HL-60 (cell line): ENCODE measurements at regions not wholly inside any gene's neighbourhood (a gene's known extent, or its start where the extent isn't known, plus 50 kb on each side); places are given as distances from the start of the nearest gene placed in this dataset.
"Not testable (repeated sequence)": the region's sequence is repeated elsewhere in the genome, so short reads cannot be mapped to it uniquely, and the experiment has no call there.

Source experiments
- CTCF ChIP-seq: IDR thresholded peaks from one replicate; pipeline ENCODE4 v1.5.1; 2011; ENCODE audit warnings: low read length, control low read depth, inconsistent platforms; ENCODE audit not compliant: insufficient read depth
- POLR2AphosphoS5 ChIP-seq: IDR thresholded peaks from 2 replicates; pipeline ENCODE4 v1.6.1; 2012; ENCODE audit warnings: low read depth
- REST ChIP-seq: IDR thresholded peaks from 2 replicates; pipeline ENCODE4 v1.6.1; 2012; ENCODE audit warnings: low read depth; ENCODE audit not compliant: insufficient replicate concordance
- SPI1 ChIP-seq: IDR thresholded peaks from 2 replicates; pipeline ENCODE4 v1.6.1; 2012; ENCODE audit warnings: low read depth, mild to moderate bottlenecking, borderline replicate concordance

- not testable (repeated sequence) for TF ChIP-seq CTCF, POLR2AphosphoS5, REST, SPI1
Observed at GRCh38 chr10:84761994-84762614, 433.7 kb downstream of the CCSER2 start.
